RWPE2 (cell line): ENCODE measurements at regions not wholly inside any gene's neighbourhood (a gene's known extent, or its start where the extent isn't known, plus 50 kb on each side); places are given as distances from the start of the nearest gene placed in this dataset.

Experiments
- ATAC-seq: fragments of 200-7000 bp; cut with Tn5 transposase; 3 replicates; pipeline ENCODE4 v1.9.1; 2021; ENCODE audit warnings: low read depth
- DNase-seq: peaks from one replicate; pipeline ENCODE4 v3.0.0-alpha.2; 2020; ENCODE audit warnings: low spot score
- H3K27ac ChIP-seq: fragments of 450-650 bp; 2 replicates; pipeline ENCODE4 v1.5.1; 2017; ENCODE audit warnings: mild to moderate bottlenecking; ENCODE audit not compliant: poor library complexity, severe bottlenecking
- H3K27me3 ChIP-seq: fragments of 250-450 bp; sonication (Bioruptor Pico); 2 replicates; pipeline ENCODE4 v1.5.1; 2021; ENCODE audit warnings: mild to moderate bottlenecking, moderate library complexity; ENCODE audit not compliant: insufficient read depth, poor library complexity, severe bottlenecking
- H3K36me3 ChIP-seq: fragments of 250-450 bp; sonication (Bioruptor Pico); 2 replicates; pipeline ENCODE4 v1.5.1; 2020; ENCODE audit warnings: low read depth, mild to moderate bottlenecking, moderate library complexity
- H3K4me1 ChIP-seq: fragments of 250-450 bp; sonication (Bioruptor Pico); 2 replicates; pipeline ENCODE4 v1.5.1; 2021; ENCODE audit warnings: mild to moderate bottlenecking, moderate library complexity; ENCODE audit not compliant: insufficient read depth, poor library complexity, severe bottlenecking
- H3K4me3 ChIP-seq: fragments of 250-450 bp; sonication (Bioruptor Pico); 2 replicates; pipeline ENCODE4 v1.5.1; 2021; ENCODE audit warnings: mild to moderate bottlenecking, moderate library complexity; ENCODE audit not compliant: severe bottlenecking
- H3K9me3 ChIP-seq: fragments of 250-450 bp; sonication (Bioruptor Pico); 2 replicates; pipeline ENCODE4 v1.5.1; 2021; ENCODE audit warnings: mild to moderate bottlenecking, moderate library complexity; ENCODE audit not compliant: severe bottlenecking
- TF ChIP-seq, protein P1 (sequence below): fragments of 450-650 bp; IDR thresholded peaks from one replicate; pipeline ENCODE4 v1.5.1; 2017; ENCODE audit warnings: mild to moderate bottlenecking, moderate library complexity; ENCODE audit not compliant: poor library complexity, severe bottlenecking

DNA sequence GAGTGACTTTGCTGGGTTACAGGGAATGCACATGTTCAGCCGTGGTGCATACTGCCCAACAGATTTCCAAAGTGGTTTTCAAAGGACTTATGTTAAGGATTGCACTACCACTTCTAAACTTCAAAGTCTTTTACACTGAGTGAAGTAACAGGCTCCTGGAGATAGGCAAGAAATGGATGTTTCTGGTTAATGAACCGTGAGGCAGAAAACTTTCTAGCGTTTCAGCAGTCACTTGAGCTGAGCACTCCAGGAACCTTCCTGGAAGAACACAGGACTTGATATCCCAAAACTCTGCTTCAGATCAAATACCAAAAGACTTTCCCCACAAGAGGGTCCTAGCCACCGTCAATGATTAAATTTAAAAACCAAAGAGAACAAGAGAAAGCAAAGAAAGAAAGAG lies 74.3 kb upstream of the ATP1A1 start:
- Histone ChIP-seq H3K4me1 (no peaks in the 10 kb centered on the region), H3K27ac (no peak overlapping the region), H3K36me3 (no peaks in the 10 kb centered on the region), H3K9me3 (peaks cover 3% of the 10 kb centered on the region), H3K4me3 (no peak overlapping the region), H3K27me3 (no peaks in the 10 kb centered on the region)
- ATAC-seq = no peak
- TF ChIP-seq, protein P1, sequence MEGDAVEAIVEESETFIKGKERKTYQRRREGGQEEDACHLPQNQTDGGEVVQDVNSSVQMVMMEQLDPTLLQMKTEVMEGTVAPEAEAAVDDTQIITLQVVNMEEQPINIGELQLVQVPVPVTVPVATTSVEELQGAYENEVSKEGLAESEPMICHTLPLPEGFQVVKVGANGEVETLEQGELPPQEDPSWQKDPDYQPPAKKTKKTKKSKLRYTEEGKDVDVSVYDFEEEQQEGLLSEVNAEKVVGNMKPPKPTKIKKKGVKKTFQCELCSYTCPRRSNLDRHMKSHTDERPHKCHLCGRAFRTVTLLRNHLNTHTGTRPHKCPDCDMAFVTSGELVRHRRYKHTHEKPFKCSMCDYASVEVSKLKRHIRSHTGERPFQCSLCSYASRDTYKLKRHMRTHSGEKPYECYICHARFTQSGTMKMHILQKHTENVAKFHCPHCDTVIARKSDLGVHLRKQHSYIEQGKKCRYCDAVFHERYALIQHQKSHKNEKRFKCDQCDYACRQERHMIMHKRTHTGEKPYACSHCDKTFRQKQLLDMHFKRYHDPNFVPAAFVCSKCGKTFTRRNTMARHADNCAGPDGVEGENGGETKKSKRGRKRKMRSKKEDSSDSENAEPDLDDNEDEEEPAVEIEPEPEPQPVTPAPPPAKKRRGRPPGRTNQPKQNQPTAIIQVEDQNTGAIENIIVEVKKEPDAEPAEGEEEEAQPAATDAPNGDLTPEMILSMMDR = no peak
- DNase-seq = no peak

DNA sequence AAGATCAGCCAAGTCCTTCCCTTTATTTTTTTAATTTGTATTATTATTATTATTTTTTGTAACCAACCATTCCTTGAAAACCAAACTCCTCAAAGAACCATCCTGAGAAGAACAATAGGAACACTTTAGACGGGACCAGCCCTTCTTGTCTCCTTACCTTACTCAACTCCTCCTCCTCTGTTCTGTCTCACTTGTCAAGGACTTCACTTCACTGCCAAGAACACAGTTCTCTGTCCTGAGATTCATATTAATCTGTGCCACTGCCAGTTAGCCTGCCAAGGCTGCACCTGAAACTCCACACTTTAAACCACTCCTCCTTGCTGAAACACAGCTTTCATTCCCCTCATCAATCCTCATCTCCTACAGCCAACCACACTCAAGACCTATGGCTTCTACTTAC lies 73.8 kb upstream of the ATP1A1 start:
- Histone ChIP-seq H3K4me3 (no peak overlapping the region), H3K27me3 (no peaks in the 10 kb centered on the region), H3K4me1 (no peaks in the 10 kb centered on the region), H3K27ac (no peak overlapping the region), H3K9me3 (peaks cover 3% of the 10 kb centered on the region), H3K36me3 (no peaks in the 10 kb centered on the region)
- DNase-seq (no peak), ATAC-seq (no peak)
- TF ChIP-seq, protein P1 = no peak

DNA sequence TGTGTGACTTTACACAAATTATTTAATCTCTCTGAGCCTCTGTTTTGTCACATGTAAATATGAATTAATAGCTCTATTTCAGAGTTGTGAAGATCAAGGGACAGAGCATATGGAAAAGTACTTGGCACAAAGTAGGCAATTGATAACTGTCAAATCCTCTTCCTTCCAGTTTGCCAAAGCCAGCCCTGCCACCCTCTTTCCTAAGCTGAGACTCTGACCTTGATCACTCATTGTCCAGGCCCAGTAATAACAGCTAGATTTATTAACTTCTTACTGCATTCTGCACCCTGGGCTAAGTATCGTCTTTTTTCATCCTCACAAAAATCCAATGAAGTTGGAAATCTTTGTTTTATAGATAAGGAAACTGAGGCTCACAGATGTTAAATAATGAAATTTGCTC lies 70.8 kb upstream of the ATP1A1 start:
- Histone ChIP-seq H3K27me3 (no peaks in the 10 kb centered on the region), H3K4me3 (no peak overlapping the region), H3K36me3 (no peaks in the 10 kb centered on the region), H3K4me1 (no peaks in the 10 kb centered on the region), H3K27ac (no peak overlapping the region), H3K9me3 (peaks cover 2% of the 10 kb centered on the region)
- TF ChIP-seq, protein P1 = no peak
- no peak for DNase-seq
- ATAC-seq = no peak

DNA sequence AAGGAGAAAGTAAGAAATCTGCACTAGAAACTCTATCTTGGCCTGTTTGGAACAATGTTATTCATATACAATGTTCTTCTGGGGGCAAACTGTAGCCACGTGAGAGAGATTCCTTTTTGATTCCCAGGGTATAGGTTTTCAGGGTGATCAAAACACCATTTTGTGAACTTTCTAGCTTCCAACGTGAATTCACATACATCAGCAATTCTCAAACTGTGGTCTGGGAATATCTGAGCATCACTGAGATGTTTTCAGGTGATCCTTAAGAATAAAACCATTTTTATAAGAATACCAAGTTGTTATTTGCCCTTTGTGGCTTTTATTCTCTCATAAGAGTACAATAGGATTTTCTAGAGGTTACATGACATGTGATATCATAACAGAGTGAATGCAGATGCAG lies 66.9 kb upstream of the ATP1A1 start:
- DNase-seq = no peak
- TF ChIP-seq, protein P1 = no peak
- no peaks in the 10 kb centered on the region for H3K36me3 ChIP-seq
- no peak overlapping the region for H3K27ac ChIP-seq
- H3K4me1 ChIP-seq = peaks cover 10% of the 10 kb centered on the region
- no peak for ATAC-seq
- no peak overlapping the region for H3K4me3 ChIP-seq
- no peaks in the 10 kb centered on the region for H3K27me3 ChIP-seq
- no peaks in the 10 kb centered on the region for H3K9me3 ChIP-seq

DNA sequence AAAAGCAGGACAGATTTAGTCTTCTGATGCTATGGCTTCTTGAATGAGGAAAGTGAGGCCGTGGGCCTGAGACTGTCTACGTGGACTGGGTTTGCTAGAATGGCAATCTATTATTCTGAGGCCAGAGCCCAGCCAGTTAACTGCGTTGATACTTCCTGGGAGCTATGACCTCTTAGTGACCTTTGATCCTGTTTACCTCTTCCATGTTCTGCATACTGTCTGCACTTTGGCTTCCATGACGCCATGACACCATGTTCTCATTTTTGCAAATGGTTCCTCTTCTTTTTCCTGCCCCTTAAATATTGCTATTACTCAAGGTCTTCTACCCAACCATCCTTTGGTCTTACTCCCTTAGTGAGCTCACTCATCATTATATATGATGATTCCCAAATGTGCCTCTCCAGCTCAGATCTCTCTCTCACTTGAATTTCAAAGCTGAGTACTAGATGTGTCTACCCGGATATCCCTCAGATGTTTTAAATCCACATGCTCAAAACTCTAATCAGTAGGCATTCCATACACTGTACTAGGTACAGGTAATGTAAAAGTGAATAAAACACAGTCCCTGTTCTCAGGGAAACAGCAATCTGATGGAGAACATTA lies 66.1 kb upstream of the ATP1A1 start:
- peaks cover 14% of the 10 kb centered on the region for H3K4me1 ChIP-seq
- no peaks in the 10 kb centered on the region for H3K36me3 ChIP-seq
- DNase-seq (no peak), ATAC-seq (no peak)
- TF ChIP-seq, protein P1 = no peak
- no peak overlapping the region for H3K27ac ChIP-seq
- no peak overlapping the region for H3K4me3 ChIP-seq
- no peaks in the 10 kb centered on the region for H3K27me3 ChIP-seq
- no peaks in the 10 kb centered on the region for H3K9me3 ChIP-seq
